ENCODE measurements at regions not wholly inside any gene's neighbourhood (a gene's known extent, or its start where the extent isn't known, plus 50 kb on each side); places are given as distances from the start of the nearest gene placed in this dataset.

- TF ChIP-seq, protein P1, sequence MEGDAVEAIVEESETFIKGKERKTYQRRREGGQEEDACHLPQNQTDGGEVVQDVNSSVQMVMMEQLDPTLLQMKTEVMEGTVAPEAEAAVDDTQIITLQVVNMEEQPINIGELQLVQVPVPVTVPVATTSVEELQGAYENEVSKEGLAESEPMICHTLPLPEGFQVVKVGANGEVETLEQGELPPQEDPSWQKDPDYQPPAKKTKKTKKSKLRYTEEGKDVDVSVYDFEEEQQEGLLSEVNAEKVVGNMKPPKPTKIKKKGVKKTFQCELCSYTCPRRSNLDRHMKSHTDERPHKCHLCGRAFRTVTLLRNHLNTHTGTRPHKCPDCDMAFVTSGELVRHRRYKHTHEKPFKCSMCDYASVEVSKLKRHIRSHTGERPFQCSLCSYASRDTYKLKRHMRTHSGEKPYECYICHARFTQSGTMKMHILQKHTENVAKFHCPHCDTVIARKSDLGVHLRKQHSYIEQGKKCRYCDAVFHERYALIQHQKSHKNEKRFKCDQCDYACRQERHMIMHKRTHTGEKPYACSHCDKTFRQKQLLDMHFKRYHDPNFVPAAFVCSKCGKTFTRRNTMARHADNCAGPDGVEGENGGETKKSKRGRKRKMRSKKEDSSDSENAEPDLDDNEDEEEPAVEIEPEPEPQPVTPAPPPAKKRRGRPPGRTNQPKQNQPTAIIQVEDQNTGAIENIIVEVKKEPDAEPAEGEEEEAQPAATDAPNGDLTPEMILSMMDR (IDR thresholded peaks at IDR 0.05; ENCODE audit: insufficient read depth, low read depth, low read length), result no peak
- no peak overlapping the region for H3K4me3 ChIP-seq (ENCODE audit: low read depth, low read length)
- no peak for DNase-seq (ENCODE audit: low read depth)
These were observed 636.3 kb upstream of the HTR2C start for GRCh38 chrX:113947548-113947947.

- TF ChIP-seq, protein P1 (IDR thresholded peaks at IDR 0.05; ENCODE audit: insufficient read depth, low read depth, low read length), result no peak
- peak; percentile 6 for DNase-seq (ENCODE audit: low read depth)
- no peak overlapping the region for H3K4me3 ChIP-seq (ENCODE audit: low read depth, low read length)
These were observed 648.4 kb upstream of the HTR2C start for GRCh38 chrX:113935518-113935917.

DNA sequence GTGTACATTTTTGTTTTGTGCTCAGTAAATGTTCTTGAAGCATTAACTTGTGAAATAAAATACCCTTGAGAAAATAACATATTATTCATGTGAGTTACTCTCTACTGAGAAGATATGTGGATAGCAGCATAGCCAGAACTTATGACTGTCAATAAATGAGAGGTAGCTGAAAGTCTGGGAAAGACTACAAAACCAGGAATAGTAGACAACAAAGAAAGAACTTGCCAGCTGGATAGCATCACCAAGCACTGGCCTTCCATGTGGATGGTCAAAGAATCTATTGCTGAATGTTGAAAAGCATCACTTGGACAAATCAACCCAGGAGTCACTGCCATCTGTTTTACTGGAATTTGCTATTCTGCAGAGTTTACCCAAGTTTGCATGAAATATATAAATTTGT is 650.0 kb upstream of the HTR2C start:
- H3K4me3 ChIP-seq (ENCODE audit: low read depth, low read length), result no peak overlapping the region
- no peak for DNase-seq (ENCODE audit: low read depth)
- TF ChIP-seq, protein P1 (IDR thresholded peaks at IDR 0.05; ENCODE audit: insufficient read depth, low read depth, low read length), result no peak

DNA sequence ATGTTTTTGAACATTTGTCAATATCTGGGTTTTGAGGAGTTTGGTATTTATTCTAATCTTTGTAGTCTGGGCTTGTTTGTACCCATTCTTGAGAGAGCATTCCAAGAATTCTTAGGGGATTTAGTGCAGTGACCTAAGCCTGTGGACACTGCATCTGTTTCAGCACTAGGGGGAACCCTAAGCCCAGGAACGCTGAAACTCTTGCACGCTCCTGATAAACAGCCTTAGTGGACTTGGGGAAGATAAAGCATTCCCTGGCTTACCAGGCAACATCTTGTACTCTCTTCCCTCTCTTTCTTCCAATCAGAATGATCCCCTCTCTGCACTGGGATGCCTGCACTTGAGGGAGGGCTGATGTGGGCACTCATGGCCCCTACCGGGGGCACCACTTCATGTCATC is 654.9 kb upstream of the HTR2C start:
- DNase-seq (ENCODE audit: low read depth), result peak; percentile 60
- no peak overlapping the region for H3K4me3 ChIP-seq (ENCODE audit: low read depth, low read length)
- TF ChIP-seq, protein P1 (IDR thresholded peaks at IDR 0.05; ENCODE audit: insufficient read depth, low read depth, low read length), result peak; percentile 69

GRCh38 chrX:113920661-113921060 is 663.2 kb upstream of the HTR2C start:
- DNase-seq (ENCODE audit: low read depth), result no peak
- TF ChIP-seq, protein P1 (IDR thresholded peaks at IDR 0.05; ENCODE audit: insufficient read depth, low read depth, low read length), result no peak
- H3K4me3 ChIP-seq (ENCODE audit: low read depth, low read length), result no peak overlapping the region

- TF ChIP-seq, protein P1 (IDR thresholded peaks at IDR 0.05; ENCODE audit: insufficient read depth, low read depth, low read length), result no peak
- H3K4me3 ChIP-seq (ENCODE audit: low read depth, low read length), result no peak overlapping the region
- DNase-seq (ENCODE audit: low read depth), result no peak
These were observed 664.5 kb upstream of the HTR2C start for GRCh38 chrX:113919387-113919786.

GRCh38 chrX:113906168-113906567 is 677.7 kb upstream of the HTR2C start:
- DNase-seq (ENCODE audit: low read depth), result peak; percentile 4
- TF ChIP-seq, protein P1 (IDR thresholded peaks at IDR 0.05; ENCODE audit: insufficient read depth, low read depth, low read length), result no peak
- no peak overlapping the region for H3K4me3 ChIP-seq (ENCODE audit: low read depth, low read length)
